ENCODE measurements at regions not wholly inside any gene's neighbourhood (a gene's known extent, or its start where the extent isn't known, plus 50 kb on each side); places are given as distances from the start of the nearest gene placed in this dataset.

DNA sequence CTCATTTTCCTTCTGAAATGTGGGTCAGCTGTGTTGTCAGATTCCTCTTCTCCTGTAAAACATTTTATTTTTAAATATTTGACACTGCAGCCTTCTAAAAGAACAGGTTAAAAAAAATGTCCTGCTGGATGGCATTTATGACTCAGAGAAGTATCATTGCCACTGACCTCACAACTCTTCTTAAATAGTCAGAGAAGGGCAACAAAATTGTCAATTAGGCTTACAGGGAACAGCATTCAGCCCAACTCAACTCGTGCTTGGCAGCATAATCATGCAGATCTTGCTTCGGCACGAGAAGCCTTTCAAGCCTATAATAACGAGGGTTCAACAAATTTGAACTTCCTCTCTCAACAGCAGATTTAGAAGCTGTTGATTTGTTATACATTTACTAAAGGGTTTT is 296.7 kb upstream of the DACH1 start:
- H3K4me3 ChIP-seq (ENCODE audit: low read length): no peak overlapping the region
- no peaks in the 10 kb centered on the region for H3K4me1 ChIP-seq (ENCODE audit: control insufficient read depth, insufficient read depth, low read length)
- no peaks in the 10 kb centered on the region for H3K9me3 ChIP-seq (ENCODE audit: control insufficient read depth, insufficient read depth, low read length)
- H3K27ac ChIP-seq (ENCODE audit: low read length): no peak overlapping the region
- H3K27me3 ChIP-seq (ENCODE audit: control insufficient read depth, insufficient read depth, low read length): no peaks in the 10 kb centered on the region
- no peaks in the 10 kb centered on the region for H3K36me3 ChIP-seq (ENCODE audit: control insufficient read depth, insufficient read depth, low read length)
- WGBS (ENCODE audit: insufficient coverage, insufficient read length): no CpG with 5 or more reads among the region's 4 CpGs
- no peak for DNase-seq (ENCODE audit: low read depth, low spot score)

- Histone ChIP-seq H3K4me3 (ENCODE audit: low read length) (no peak overlapping the region), H3K36me3 (ENCODE audit: control insufficient read depth, insufficient read depth, low read length) (no peaks in the 10 kb centered on the region), H3K27me3 (ENCODE audit: control insufficient read depth, insufficient read depth, low read length) (no peaks in the 10 kb centered on the region), H3K4me1 (ENCODE audit: control insufficient read depth, insufficient read depth, low read length) (no peaks in the 10 kb centered on the region), H3K27ac (ENCODE audit: low read length) (no peak overlapping the region), H3K9me3 (ENCODE audit: control insufficient read depth, insufficient read depth, low read length) (no peaks in the 10 kb centered on the region)
- DNase-seq (ENCODE audit: low read depth, low spot score): no peak
- no CpG with 5 or more reads among the region's 5 CpGs for WGBS (ENCODE audit: insufficient coverage, insufficient read length)
Measured at GRCh38 chr13:72160977-72161376, 294.0 kb upstream of the DACH1 start.

GRCh38 chr13:72156760-72157159 is 289.8 kb upstream of the DACH1 start:
- no peaks in the 10 kb centered on the region for H3K4me1 ChIP-seq (ENCODE audit: control insufficient read depth, insufficient read depth, low read length)
- no peak overlapping the region for H3K27ac ChIP-seq (ENCODE audit: low read length)
- no peaks in the 10 kb centered on the region for H3K9me3 ChIP-seq (ENCODE audit: control insufficient read depth, insufficient read depth, low read length)
- H3K36me3 ChIP-seq (ENCODE audit: control insufficient read depth, insufficient read depth, low read length): no peaks in the 10 kb centered on the region
- DNase-seq (ENCODE audit: low read depth, low spot score): no peak
- H3K4me3 ChIP-seq (ENCODE audit: low read length): no peak overlapping the region
- H3K27me3 ChIP-seq (ENCODE audit: control insufficient read depth, insufficient read depth, low read length): no peaks in the 10 kb centered on the region

- Histone ChIP-seq H3K4me3 (ENCODE audit: low read length) (no peak overlapping the region), H3K9me3 (ENCODE audit: control insufficient read depth, insufficient read depth, low read length) (no peaks in the 10 kb centered on the region), H3K4me1 (ENCODE audit: control insufficient read depth, insufficient read depth, low read length) (no peaks in the 10 kb centered on the region), H3K27me3 (ENCODE audit: control insufficient read depth, insufficient read depth, low read length) (no peaks in the 10 kb centered on the region), H3K36me3 (ENCODE audit: control insufficient read depth, insufficient read depth, low read length) (no peaks in the 10 kb centered on the region), H3K27ac (ENCODE audit: low read length) (no peak overlapping the region)
- no peak for DNase-seq (ENCODE audit: low read depth, low spot score)
- no CpG with 5 or more reads among the region's 1 CpG for WGBS (ENCODE audit: insufficient coverage, insufficient read length)
Measured at GRCh38 chr13:72153272-72153671, 286.3 kb upstream of the DACH1 start.

- DNase-seq (ENCODE audit: low read depth, low spot score): no peak
- H3K27ac ChIP-seq (ENCODE audit: low read length): no peak overlapping the region
- no CpG with 5 or more reads among the region's 2 CpGs for WGBS (ENCODE audit: insufficient coverage, insufficient read length)
Measured at GRCh38 chr13:72151241-72151640, 284.2 kb upstream of the DACH1 start.

GRCh38 chr13:72150502-72150901 is 283.5 kb upstream of the DACH1 start:
- no peaks in the 10 kb centered on the region for H3K36me3 ChIP-seq (ENCODE audit: control insufficient read depth, insufficient read depth, low read length)
- no peak for DNase-seq (ENCODE audit: low read depth, low spot score)
- H3K27me3 ChIP-seq (ENCODE audit: control insufficient read depth, insufficient read depth, low read length): no peaks in the 10 kb centered on the region
- WGBS (ENCODE audit: insufficient coverage, insufficient read length): no CpG with 5 or more reads among the region's 3 CpGs
- no peaks in the 10 kb centered on the region for H3K4me1 ChIP-seq (ENCODE audit: control insufficient read depth, insufficient read depth, low read length)
- no peak overlapping the region for H3K4me3 ChIP-seq (ENCODE audit: low read length)
- H3K9me3 ChIP-seq (ENCODE audit: control insufficient read depth, insufficient read depth, low read length): no peaks in the 10 kb centered on the region
- no peak overlapping the region for H3K27ac ChIP-seq (ENCODE audit: low read length)

More at GRCh38 chr13:72151241-72151640, 284.2 kb upstream of the DACH1 start:
- Histone ChIP-seq H3K27me3 (ENCODE audit: control insufficient read depth, insufficient read depth, low read length) (no peaks in the 10 kb centered on the region), H3K4me3 (ENCODE audit: low read length) (no peak overlapping the region), H3K36me3 (ENCODE audit: control insufficient read depth, insufficient read depth, low read length) (no peaks in the 10 kb centered on the region), H3K9me3 (ENCODE audit: control insufficient read depth, insufficient read depth, low read length) (no peaks in the 10 kb centered on the region), H3K4me1 (ENCODE audit: control insufficient read depth, insufficient read depth, low read length) (no peaks in the 10 kb centered on the region)

- Histone ChIP-seq H3K27ac (ENCODE audit: low read length) (no peak overlapping the region), H3K27me3 (ENCODE audit: control insufficient read depth, insufficient read depth, low read length) (no peaks in the 10 kb centered on the region), H3K36me3 (ENCODE audit: control insufficient read depth, insufficient read depth, low read length) (no peaks in the 10 kb centered on the region), H3K4me1 (ENCODE audit: control insufficient read depth, insufficient read depth, low read length) (no peaks in the 10 kb centered on the region), H3K4me3 (ENCODE audit: low read length) (no peak overlapping the region), H3K9me3 (ENCODE audit: control insufficient read depth, insufficient read depth, low read length) (no peaks in the 10 kb centered on the region)
- no peak for DNase-seq (ENCODE audit: low read depth, low spot score)
Measured at GRCh38 chr13:72149701-72150100, 282.7 kb upstream of the DACH1 start.

- DNase-seq (ENCODE audit: low read depth, low spot score): no peak
- H3K4me3 ChIP-seq (ENCODE audit: low read length): no peak overlapping the region
- no peaks in the 10 kb centered on the region for H3K27me3 ChIP-seq (ENCODE audit: control insufficient read depth, insufficient read depth, low read length)
- no peaks in the 10 kb centered on the region for H3K9me3 ChIP-seq (ENCODE audit: control insufficient read depth, insufficient read depth, low read length)
- H3K4me1 ChIP-seq (ENCODE audit: control insufficient read depth, insufficient read depth, low read length): no peaks in the 10 kb centered on the region
- no peak overlapping the region for H3K27ac ChIP-seq (ENCODE audit: low read length)
- no CpG with 5 or more reads among the region's 5 CpGs for WGBS (ENCODE audit: insufficient coverage, insufficient read length)
- no peaks in the 10 kb centered on the region for H3K36me3 ChIP-seq (ENCODE audit: control insufficient read depth, insufficient read depth, low read length)
Measured at GRCh38 chr13:72146816-72147215, 279.8 kb upstream of the DACH1 start.

DNA sequence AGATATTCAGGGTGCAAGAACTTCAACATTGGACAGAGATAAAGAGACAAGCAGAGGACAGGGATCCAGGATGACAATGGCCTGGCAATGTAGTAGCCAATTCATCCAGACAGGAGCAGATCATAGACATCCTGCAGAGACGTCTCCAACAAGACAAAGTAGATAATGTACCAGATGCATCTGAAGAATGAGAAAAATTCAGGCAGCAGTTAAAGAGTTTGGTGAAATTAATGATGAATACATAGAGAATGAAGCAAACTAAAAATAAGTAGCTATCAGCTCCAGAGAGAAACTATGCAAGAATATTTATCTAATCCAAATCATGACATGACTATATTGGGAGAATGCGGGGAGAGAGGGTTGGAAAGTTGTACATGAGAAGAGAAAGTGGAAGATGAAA is 278.4 kb upstream of the DACH1 start:
- H3K4me1 ChIP-seq (ENCODE audit: control insufficient read depth, insufficient read depth, low read length): no peaks in the 10 kb centered on the region
- no peaks in the 10 kb centered on the region for H3K27me3 ChIP-seq (ENCODE audit: control insufficient read depth, insufficient read depth, low read length)
- H3K4me3 ChIP-seq (ENCODE audit: low read length): no peak overlapping the region
- DNase-seq (ENCODE audit: low read depth, low spot score): no peak
- no peaks in the 10 kb centered on the region for H3K36me3 ChIP-seq (ENCODE audit: control insufficient read depth, insufficient read depth, low read length)
- WGBS (ENCODE audit: insufficient coverage, insufficient read length): 100% methylated on average over 1 of the region's 2 CpGs
- no peaks in the 10 kb centered on the region for H3K9me3 ChIP-seq (ENCODE audit: control insufficient read depth, insufficient read depth, low read length)
- no peak overlapping the region for H3K27ac ChIP-seq (ENCODE audit: low read length)

- Histone ChIP-seq H3K9me3 (ENCODE audit: control insufficient read depth, insufficient read depth, low read length) (no peaks in the 10 kb centered on the region), H3K4me1 (ENCODE audit: control insufficient read depth, insufficient read depth, low read length) (no peaks in the 10 kb centered on the region), H3K36me3 (ENCODE audit: control insufficient read depth, insufficient read depth, low read length) (no peaks in the 10 kb centered on the region), H3K4me3 (ENCODE audit: low read length) (no peak overlapping the region), H3K27me3 (ENCODE audit: control insufficient read depth, insufficient read depth, low read length) (no peaks in the 10 kb centered on the region), H3K27ac (ENCODE audit: low read length) (no peak overlapping the region)
- no peak for DNase-seq (ENCODE audit: low read depth, low spot score)
Measured at GRCh38 chr13:72144636-72145035, 277.6 kb upstream of the DACH1 start.

GRCh38 chr13:72141855-72142519 is 275.0 kb upstream of the DACH1 start:
- no peak for DNase-seq (ENCODE audit: low read depth, low spot score)
- no peak overlapping the region for H3K4me3 ChIP-seq (ENCODE audit: low read length)
- WGBS (ENCODE audit: insufficient coverage, insufficient read length): no CpG with 5 or more reads among the region's 3 CpGs
- H3K9me3 ChIP-seq (ENCODE audit: control insufficient read depth, insufficient read depth, low read length): no peaks in the 10 kb centered on the region
- H3K27ac ChIP-seq (ENCODE audit: low read length): no peak overlapping the region
- no peaks in the 10 kb centered on the region for H3K4me1 ChIP-seq (ENCODE audit: control insufficient read depth, insufficient read depth, low read length)
- no peaks in the 10 kb centered on the region for H3K36me3 ChIP-seq (ENCODE audit: control insufficient read depth, insufficient read depth, low read length)
- no peaks in the 10 kb centered on the region for H3K27me3 ChIP-seq (ENCODE audit: control insufficient read depth, insufficient read depth, low read length)
